ENCODE measurements at regions not wholly inside any gene's neighbourhood (a gene's known extent, or its start where the extent isn't known, plus 50 kb on each side); places are given as distances from the start of the nearest gene placed in this dataset.
A peak's percentile ranks its signal among the peaks of the same experiment; 100 is the strongest.

- DNase-seq: no peak
Observed at GRCh38 chr1:95437781-95438180, 203.8 kb downstream of the RWDD3 start.

GRCh38 chr1:95438218-95438948, 204.4 kb downstream of the RWDD3 start:
- peak; percentile 7 for DNase-seq

GRCh38 chr1:95440511-95440910, 206.5 kb downstream of the RWDD3 start:
- no peak for DNase-seq

GRCh38 chr1:95449516-95449915, 215.5 kb downstream of the RWDD3 start:
- DNase-seq: no peak

GRCh38 chr1:95451054-95451453, 217.0 kb downstream of the RWDD3 start:
- peak; percentile 24 for DNase-seq

- DNase-seq: no peak
Observed at GRCh38 chr1:95451904-95452303, 217.9 kb downstream of the RWDD3 start.

GRCh38 chr1:95453053-95453452, 219.0 kb downstream of the RWDD3 start:
- DNase-seq: no peak

- peak; percentile 9 for DNase-seq
Observed at GRCh38 chr1:95467036-95467435, 233.0 kb downstream of the RWDD3 start.

- no peak for DNase-seq
Observed at GRCh38 chr1:95475686-95476457, 241.9 kb downstream of the RWDD3 start.

- DNase-seq: no peak
Observed at GRCh38 chr1:95496307-95496706, 262.3 kb downstream of the RWDD3 start.

GRCh38 chr1:95496773-95497172, 262.8 kb downstream of the RWDD3 start:
- no peak for DNase-seq

GRCh38 chr1:95497566-95497965, 263.6 kb downstream of the RWDD3 start:
- no peak for DNase-seq

- DNase-seq: peak; percentile 4
Observed at GRCh38 chr1:95503278-95504030, 269.4 kb downstream of the RWDD3 start.

- DNase-seq: peak; percentile 4
Observed at GRCh38 chr1:95504321-95504720, 270.3 kb downstream of the RWDD3 start.

- peak; percentile 72 for DNase-seq
Observed at GRCh38 chr1:95506736-95507414, 272.9 kb downstream of the RWDD3 start.

- no peak for DNase-seq
Observed at GRCh38 chr1:95509989-95510388, 276.0 kb downstream of the RWDD3 start.

GRCh38 chr1:95512925-95513324, 278.9 kb downstream of the RWDD3 start:
- DNase-seq: no peak

- no peak for DNase-seq
Observed at GRCh38 chr1:95517506-95517905, 283.5 kb downstream of the RWDD3 start.

GRCh38 chr1:95518310-95518709, 284.3 kb downstream of the RWDD3 start:
- peak; percentile 11 for DNase-seq

GRCh38 chr1:95520390-95520789, 286.4 kb downstream of the RWDD3 start:
- DNase-seq: no peak

GRCh38 chr1:95532335-95532734, 298.3 kb downstream of the RWDD3 start:
- peak; percentile 19 for DNase-seq

- peak; percentile 14 for DNase-seq
Observed at GRCh38 chr1:95534985-95535384, 301.0 kb downstream of the RWDD3 start.

GRCh38 chr1:95535614-95536013, 301.6 kb downstream of the RWDD3 start:
- DNase-seq: no peak
